ENCODE measurements at regions not wholly inside any gene's neighbourhood (a gene's known extent, or its start where the extent isn't known, plus 50 kb on each side); places are given as distances from the start of the nearest gene placed in this dataset.
"Not testable (repeated sequence)": the region's sequence is repeated elsewhere in the genome, so short reads cannot be mapped to it uniquely, and the experiment has no call there.

DNA sequence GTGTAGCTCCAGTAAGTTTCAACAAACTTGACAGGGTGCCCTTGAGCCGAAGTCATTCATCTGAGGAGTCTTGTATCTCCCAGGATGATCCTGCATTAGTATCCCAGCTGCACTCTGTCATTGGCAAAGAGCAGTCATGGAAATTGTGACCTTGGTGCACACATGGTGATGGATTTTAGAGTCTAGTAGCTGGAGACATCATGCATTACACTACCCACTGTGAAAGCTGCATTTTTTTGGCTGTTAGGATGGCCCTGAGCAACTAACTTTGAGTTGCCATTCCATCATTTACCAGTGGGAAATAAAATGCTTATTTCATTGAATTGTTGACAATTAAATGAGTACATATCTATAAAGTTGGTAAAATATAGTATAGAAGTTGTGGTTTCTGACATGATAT is 552.6 kb upstream of the CBLB start:
- no peak for DNase-seq

DNA sequence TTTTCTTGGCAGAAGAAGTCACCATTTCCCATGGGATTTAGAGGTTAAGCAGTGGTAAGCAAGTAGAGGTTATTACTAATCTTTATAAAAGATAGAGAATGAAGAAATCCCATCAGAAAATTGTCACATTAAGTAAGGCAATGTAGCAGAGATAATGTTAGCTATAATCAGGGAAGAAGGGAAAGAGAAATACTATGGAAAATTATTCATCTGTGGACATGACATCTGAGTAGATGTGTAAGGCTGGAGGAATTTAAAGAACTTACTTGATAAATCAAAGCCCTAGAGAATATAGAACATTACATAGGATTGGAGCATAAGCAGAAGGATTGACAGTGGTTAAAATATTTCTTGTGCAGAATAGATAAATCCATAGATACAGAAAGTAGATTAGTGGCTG is 553.1 kb upstream of the CBLB start:
- no peak for DNase-seq

DNA sequence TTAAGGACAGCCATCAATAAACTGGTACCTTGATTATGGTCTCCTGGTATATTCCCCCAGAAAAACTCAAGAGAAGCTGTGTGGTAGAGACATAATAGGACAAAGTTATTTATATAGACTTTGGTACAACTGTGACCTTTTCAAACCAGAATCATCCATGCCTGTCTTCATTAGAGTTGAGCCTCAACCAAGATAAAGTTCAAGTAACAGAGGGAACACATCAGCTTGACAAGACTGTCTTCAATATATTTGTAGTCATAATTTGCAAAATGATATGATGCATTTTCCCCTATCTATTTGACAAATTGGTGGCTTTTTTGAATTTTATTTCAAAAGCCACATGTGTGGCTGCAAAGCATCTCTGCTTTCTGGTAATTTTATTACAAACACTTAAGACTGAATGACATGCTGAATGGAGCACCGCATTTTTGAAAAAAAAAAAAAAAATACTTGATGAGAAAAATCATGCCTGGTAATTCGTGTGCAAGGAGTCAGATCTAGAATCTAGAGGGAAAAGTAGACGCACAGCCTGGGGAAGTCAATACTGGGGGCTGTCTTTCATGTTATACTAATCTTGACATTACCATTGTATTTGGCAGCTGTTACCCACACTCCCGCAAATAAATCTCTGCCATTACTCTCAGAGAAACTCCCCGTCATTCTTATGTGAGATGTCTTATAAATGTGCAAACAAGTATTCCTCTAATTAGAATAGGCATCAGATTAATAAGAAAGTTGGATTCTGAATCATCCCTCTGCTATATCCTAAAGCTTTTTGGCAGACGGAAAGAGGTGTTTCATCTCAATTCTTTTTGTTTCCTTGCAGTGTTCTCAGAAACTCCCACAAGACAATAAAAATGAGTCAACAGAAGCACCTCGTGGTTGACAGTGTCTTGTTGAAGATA is 554.8 kb upstream of the CBLB start:
- DNase-seq: no peak

DNA sequence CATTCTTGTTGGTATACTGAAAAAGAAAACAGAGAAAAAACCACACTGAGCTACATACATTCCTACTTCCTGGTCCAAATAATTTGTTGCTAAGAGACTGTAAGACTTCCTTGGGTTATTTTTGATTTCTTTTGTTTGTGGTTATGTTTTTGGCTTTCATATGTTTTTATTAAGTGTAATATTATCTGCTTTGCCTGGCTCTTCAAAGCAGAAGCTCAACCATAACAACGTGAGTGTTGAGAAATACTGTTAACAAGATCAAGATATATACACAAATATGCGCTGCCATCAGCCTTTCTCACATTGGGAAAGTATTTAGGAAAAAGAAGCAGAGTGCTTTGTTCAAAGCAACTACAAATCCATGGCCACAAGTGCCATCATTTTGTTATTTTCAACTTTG is 556.2 kb upstream of the CBLB start:
- DNase-seq: no peak

GRCh38 chr3:106425916-106426315 is 557.1 kb upstream of the CBLB start:
- no peak for DNase-seq

DNA sequence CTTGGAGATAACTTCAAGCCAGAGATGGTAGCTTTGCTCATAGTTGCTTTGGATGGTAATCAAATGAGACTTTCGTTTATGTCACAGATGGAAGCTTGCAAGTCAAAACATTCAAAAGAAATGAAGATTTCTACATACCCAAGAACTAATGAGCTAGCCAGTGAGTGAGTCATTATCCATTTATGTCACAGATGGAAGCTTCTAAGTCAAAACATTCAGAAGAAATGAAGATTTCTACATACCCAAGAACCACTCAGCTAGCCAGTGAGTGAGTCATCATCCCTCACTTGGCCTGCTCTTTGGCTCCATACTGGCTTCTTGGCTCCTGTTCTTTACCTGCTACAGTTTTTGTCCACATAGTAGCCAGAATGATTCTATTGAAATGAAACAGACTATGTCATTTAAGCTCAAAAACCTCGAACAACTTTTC is 559.8 kb upstream of the CBLB start:
- no peak for DNase-seq

- no peak for DNase-seq
Observed at GRCh38 chr3:106431721-106432120, 562.9 kb upstream of the CBLB start.

GRCh38 chr3:106435899-106436453 is 567.2 kb upstream of the CBLB start:
- no peak for DNase-seq

GRCh38 chr3:106438887-106439286 is 570.1 kb upstream of the CBLB start:
- DNase-seq: no peak

DNA sequence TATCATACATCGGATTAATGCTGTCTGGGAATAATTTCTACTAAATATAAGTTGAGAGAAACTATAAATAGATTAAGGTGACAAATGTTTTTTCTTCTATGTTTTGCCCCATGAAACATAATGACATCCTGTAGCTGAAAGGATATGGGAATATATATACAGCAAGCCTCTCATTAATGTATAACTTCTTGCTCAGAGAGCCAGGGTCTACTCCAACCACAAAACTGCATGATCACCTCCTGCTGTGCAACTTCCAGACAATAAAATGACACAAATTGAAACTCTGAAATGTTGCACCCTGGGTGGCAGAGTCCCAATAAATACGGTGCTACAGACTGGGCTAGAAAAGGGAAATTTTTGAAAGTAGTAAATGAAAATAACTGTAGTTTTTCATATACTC is 571.9 kb upstream of the CBLB start:
- no peak for DNase-seq

DNA sequence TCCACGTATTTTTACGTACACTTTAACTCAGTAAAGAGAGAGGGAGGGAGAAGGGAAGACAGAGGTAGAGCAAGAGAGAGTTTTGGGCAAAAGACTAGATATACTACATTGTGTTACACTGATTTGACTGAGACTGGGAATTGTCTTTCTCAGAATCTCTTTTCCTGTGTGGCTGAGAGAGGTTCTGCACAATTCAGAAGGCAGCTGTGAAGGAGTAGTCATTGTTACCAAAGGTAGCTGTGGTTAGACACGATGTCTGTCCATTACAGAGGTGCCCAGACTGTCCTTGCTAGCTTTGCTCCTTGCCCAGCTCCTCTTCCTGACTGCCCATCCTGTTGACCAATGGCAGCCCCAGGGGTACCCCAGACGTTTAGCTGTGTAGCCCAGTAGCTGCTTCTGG is 577.5 kb upstream of the CBLB start:
- no peak for DNase-seq

GRCh38 chr3:106447723-106448301 is 579.0 kb upstream of the CBLB start:
- DNase-seq: no peak

GRCh38 chr3:106448372-106448966 is 579.7 kb upstream of the CBLB start:
- DNase-seq: not testable (repeated sequence)

GRCh38 chr3:106452096-106452495 is 583.3 kb upstream of the CBLB start:
- DNase-seq: no peak

GRCh38 chr3:106454497-106454896 is 585.7 kb upstream of the CBLB start:
- no peak for DNase-seq

GRCh38 chr3:106457281-106458180 is 588.7 kb upstream of the CBLB start:
- no peak for DNase-seq

DNA sequence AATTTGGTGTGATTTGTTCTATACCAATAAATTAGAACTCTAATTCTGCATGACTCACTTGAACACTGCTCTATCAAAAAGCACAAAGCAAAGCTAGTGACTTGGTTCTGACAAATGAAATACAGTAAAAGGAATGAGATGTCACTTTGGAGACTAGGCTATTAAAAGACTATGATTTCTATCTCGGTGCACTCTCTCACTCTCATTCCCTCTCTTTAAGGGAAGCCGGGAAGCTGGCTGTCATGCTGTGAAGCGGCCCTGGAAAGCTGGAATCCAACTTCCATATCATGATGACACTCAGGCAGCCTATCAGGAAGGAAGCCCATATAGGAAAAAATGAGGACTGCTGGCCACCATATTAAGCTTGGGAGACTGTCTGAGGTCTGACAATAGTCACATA is 590.1 kb upstream of the CBLB start:
- no peak for DNase-seq

GRCh38 chr3:106466881-106467280 is 598.1 kb upstream of the CBLB start:
- DNase-seq: no peak

DNA sequence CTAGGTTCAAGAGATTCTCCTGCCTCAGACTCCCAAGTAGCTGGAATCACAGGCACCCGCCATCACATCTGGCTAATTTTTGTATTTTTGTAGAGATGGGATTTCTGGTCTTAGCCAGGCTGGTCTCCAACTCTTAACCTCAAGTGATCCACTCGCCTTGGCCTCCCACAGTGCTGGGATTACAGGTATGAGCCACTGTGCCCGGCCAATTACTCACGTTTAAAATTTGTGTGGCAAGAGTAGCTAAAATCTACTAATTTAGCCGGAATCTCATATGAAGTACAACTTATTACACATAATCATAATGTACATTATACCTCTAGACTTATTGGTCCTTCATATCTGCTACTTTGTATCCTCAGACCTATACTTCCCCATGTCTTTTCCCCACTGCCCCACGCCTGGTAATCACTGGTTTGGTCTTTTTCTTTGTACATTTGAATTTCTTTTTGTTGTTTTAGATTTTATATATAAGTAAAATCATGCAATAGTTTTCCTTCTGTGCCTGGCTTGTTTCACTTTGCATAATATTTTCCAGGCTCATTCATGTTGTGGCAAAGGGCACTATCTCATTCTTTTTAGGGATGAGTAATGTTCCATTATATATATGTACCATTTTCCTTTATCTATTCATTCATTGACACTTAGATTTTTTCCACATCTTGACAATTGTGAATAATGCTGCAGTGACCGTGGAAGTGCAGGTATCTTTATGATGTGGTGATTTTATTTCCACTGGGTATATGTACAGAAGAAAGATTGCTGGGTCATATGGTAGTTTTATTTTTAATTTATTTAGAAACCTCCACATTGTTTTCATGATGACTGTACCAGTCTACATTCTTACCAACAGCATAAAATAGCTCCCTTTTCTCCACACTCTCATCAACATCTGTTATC is 605.0 kb upstream of the CBLB start:
- no peak for DNase-seq

DNA sequence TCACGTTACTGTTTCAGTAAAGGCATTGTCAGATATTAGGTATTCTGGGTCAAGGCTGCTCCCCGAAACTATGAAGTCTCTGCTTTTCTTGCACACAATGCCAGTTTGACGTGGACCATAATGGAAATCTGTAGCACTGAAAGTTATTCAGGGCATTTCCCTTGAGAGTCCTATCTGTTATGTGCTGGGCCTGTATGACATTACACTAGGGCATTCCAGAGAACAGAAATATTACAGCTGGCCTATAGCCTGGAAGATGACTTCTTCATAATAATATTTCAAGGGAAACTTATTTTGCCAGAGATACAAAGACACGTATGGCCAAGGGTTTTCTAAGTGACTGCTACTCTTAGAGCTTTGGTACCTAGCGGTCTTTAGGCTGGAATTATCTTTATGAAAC is 613.6 kb upstream of the CBLB start:
- no peak for DNase-seq

DNA sequence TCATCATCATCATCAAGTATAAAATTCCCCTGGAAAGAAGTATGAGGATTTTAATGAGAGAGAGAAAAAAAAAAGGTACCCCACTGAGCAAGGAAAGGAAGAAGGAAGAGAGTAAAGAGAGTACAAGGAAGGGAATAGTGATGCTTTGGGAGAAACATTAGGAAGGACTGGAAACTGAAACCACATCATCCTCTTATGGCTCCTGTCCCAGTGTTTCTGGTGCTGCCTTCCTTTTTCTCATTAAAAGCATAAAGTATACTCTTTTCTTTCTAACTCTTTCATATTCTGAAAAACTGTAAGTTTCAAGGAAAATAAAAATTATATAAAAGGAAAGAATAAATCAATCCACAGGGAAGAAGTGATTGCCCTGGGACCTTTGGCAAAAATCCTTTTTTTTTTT is 616.4 kb upstream of the CBLB start:
- no peak for DNase-seq

DNA sequence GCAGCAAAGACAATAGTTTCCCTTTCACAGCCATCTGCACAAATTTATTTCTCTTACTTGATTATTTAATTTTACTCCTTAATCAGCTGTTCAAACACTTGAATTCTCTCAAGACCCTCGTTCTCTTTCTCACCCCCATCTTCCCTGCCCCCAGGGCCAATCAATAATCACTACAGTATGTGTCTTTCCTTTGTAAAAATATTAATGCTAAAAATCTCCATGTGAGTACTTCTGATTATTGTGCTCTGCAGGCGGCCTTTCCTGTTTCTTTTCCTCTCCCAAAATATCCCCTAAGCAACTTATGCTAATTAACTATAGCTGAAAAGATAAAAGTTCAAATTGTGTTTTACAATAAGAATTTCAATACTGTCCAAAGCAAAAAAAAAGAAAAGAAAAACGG is 617.0 kb upstream of the CBLB start:
- no peak for DNase-seq
